ENCODE measurements at regions not wholly inside any gene's neighbourhood (a gene's known extent, or its start where the extent isn't known, plus 50 kb on each side); places are given as distances from the start of the nearest gene placed in this dataset.

DNA sequence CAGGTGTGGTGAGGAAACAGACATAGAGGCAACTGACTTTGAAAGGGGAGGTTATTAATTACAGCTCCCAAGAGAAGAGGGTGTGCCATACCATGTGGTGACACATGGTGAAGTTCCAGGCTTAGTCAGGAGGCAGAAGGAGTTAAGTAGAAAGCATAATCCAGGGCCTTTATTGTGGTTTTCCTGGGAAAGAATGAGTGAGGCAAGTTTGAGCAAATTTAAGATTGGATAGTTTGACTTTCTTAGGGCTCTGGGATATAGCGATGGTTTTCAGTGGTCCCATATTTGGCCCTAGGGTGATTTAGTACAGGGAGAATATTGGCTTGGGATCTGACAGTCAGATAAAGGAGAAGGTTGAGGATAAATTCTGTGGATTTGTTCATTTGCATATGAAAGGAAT, 495.9 kb upstream of the FSTL5 start:
- TF ChIP-seq, protein P1, sequence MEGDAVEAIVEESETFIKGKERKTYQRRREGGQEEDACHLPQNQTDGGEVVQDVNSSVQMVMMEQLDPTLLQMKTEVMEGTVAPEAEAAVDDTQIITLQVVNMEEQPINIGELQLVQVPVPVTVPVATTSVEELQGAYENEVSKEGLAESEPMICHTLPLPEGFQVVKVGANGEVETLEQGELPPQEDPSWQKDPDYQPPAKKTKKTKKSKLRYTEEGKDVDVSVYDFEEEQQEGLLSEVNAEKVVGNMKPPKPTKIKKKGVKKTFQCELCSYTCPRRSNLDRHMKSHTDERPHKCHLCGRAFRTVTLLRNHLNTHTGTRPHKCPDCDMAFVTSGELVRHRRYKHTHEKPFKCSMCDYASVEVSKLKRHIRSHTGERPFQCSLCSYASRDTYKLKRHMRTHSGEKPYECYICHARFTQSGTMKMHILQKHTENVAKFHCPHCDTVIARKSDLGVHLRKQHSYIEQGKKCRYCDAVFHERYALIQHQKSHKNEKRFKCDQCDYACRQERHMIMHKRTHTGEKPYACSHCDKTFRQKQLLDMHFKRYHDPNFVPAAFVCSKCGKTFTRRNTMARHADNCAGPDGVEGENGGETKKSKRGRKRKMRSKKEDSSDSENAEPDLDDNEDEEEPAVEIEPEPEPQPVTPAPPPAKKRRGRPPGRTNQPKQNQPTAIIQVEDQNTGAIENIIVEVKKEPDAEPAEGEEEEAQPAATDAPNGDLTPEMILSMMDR (IDR thresholded peaks at IDR 0.05): no peak
- Mint-ChIP-seq H3K9me3 (peaks cover under 1% of the 10 kb centered on the region), H3K36me3 (ENCODE audit: low read depth) (no peaks in the 10 kb centered on the region), H3K4me1 (no peaks in the 10 kb centered on the region), H3K27me3 (ENCODE audit: low read depth, poor library complexity) (no peaks in the 10 kb centered on the region), H3K4me3 (no peak overlapping the region), H3K27ac (no peak overlapping the region)
- no peak for DNase-seq

DNA sequence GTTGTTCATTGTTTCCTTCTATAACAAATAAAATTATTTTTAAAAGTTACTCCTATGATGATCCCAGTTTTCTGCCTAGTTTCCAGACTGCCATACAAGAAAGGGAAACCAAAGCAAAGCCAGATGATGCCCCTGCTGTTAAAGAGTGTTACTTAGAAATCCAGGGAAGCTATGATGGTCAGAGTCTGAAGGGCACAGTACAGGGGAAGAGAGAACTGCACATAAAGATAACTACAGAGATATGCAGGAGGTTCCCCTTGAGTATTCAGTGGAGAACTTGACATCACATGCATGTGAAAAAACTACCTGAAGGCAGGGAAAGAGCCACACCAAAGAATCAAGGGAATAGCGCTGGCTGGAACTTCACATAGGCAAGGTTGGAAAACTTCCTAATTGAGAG, 494.2 kb upstream of the FSTL5 start:
- Mint-ChIP-seq H3K27ac (peak overlapping the region; percentile 7), H3K4me3 (no peak overlapping the region), H3K36me3 (ENCODE audit: low read depth) (no peaks in the 10 kb centered on the region), H3K9me3 (no peaks in the 10 kb centered on the region), H3K27me3 (ENCODE audit: low read depth, poor library complexity) (no peaks in the 10 kb centered on the region), H3K4me1 (no peaks in the 10 kb centered on the region)
- no peak for DNase-seq
- TF ChIP-seq, protein P1 (IDR thresholded peaks at IDR 0.05): no peak

DNA sequence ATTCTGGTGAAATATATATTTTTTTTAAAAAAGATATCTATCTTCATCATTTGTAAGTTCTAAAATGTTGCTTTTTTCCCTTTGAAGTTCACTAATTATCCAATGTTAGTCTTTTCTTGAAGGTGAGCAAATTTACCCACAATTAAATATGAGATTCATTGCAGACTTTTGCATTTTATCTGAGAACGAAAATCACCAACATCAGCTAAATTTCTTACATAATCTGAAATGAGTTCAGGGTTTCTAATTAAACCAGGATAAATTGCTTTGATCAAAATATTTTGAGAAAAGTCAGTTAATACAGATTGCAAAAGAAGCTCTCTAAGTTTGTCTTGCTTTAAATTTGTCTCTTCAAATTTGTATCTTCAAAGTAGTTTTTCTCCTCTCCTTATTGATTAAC, 486.4 kb upstream of the FSTL5 start:
- no peak overlapping the region for H3K4me3 Mint-ChIP-seq
- DNase-seq: no peak
- no peaks in the 10 kb centered on the region for H3K36me3 Mint-ChIP-seq (ENCODE audit: low read depth)
- no peak overlapping the region for H3K27ac Mint-ChIP-seq
- H3K4me1 Mint-ChIP-seq: no peaks in the 10 kb centered on the region
- no peaks in the 10 kb centered on the region for H3K9me3 Mint-ChIP-seq
- TF ChIP-seq, protein P1 (IDR thresholded peaks at IDR 0.05): no peak
- no peaks in the 10 kb centered on the region for H3K27me3 Mint-ChIP-seq (ENCODE audit: low read depth, poor library complexity)

DNA sequence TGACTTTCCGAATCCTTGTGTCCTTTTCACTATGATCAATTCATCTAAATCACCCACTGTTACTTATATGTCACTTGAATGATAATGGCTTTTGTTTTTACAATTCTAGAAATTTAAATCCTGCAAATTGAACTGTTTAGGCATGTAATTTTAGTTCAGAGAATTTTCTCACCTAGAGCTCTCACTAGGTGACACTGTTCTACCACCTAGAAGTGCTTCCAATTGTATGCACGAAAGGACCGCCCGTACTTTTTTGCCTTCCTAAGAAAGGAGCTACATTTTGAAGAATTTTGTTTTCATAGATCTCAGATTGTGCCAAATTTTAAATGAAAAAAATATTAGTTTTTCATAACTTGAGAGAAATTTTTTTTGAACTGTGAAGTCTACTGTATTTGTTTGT, 481.6 kb upstream of the FSTL5 start:
- no peak for DNase-seq
- TF ChIP-seq, protein P1 (IDR thresholded peaks at IDR 0.05): no peak
- Mint-ChIP-seq H3K27ac (no peak overlapping the region), H3K27me3 (ENCODE audit: low read depth, poor library complexity) (peaks cover 4% of the 10 kb centered on the region), H3K36me3 (ENCODE audit: low read depth) (no peaks in the 10 kb centered on the region), H3K9me3 (no peaks in the 10 kb centered on the region), H3K4me3 (no peak overlapping the region), H3K4me1 (no peaks in the 10 kb centered on the region)

DNA sequence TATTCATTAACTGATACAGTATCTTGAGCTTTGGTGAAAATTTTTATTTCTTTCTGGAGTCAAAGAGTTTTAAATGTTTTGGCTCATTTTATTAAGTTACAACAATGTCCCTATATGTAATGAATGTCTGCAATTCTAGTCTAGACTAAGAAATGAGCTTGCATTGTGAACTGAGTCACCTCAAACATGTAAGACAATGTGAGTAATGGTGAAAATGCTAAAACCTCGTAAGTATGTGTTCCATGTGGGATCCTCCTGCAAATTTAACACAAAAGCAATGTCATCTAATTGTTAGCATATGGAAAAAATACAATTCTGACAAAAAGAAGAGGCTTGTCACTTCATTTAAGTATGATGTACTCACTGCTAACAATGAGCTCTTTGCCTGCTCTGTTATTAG, 480.5 kb upstream of the FSTL5 start:
- TF ChIP-seq, protein P1 (IDR thresholded peaks at IDR 0.05): no peak
- Mint-ChIP-seq H3K4me1 (no peaks in the 10 kb centered on the region), H3K9me3 (no peaks in the 10 kb centered on the region), H3K27me3 (ENCODE audit: low read depth, poor library complexity) (peaks cover 4% of the 10 kb centered on the region), H3K4me3 (no peak overlapping the region), H3K27ac (no peak overlapping the region), H3K36me3 (ENCODE audit: low read depth) (no peaks in the 10 kb centered on the region)
- DNase-seq: no peak

DNA sequence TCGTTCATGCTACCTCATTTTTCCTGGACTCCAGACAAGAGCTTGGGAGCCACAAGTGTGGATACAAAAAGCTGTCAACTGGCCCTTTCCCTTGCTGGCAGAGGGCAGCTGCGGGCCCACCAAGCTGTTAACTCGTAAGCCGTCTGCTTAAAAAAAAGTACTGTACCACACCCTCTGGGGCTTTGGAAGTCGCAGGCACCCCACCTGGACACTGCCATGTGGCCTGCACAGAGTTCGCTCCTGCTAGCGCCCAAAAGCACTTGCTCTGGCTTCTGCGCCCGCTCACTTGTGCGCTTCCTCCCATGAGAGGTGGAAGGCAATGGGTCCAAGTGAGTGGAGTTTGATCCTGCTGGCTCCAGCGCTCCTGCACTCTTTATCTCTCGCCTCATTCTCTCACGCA, 476.4 kb upstream of the FSTL5 start:
- Mint-ChIP-seq H3K9me3 (no peaks in the 10 kb centered on the region), H3K27ac (no peak overlapping the region), H3K27me3 (ENCODE audit: low read depth, poor library complexity) (peaks cover 4% of the 10 kb centered on the region), H3K4me1 (no peaks in the 10 kb centered on the region), H3K4me3 (no peak overlapping the region), H3K36me3 (ENCODE audit: low read depth) (no peaks in the 10 kb centered on the region)
- DNase-seq: no peak
- TF ChIP-seq, protein P1 (IDR thresholded peaks at IDR 0.05): no peak

Measured in nephron progenitor cell (in vitro differentiated cells).